ENCODE measurements at regions not wholly inside any gene's neighbourhood (a gene's known extent, or its start where the extent isn't known, plus 50 kb on each side); places are given as distances from the start of the nearest gene placed in this dataset.
A peak's percentile ranks its signal among the peaks of the same experiment; 100 is the strongest.

DNA sequence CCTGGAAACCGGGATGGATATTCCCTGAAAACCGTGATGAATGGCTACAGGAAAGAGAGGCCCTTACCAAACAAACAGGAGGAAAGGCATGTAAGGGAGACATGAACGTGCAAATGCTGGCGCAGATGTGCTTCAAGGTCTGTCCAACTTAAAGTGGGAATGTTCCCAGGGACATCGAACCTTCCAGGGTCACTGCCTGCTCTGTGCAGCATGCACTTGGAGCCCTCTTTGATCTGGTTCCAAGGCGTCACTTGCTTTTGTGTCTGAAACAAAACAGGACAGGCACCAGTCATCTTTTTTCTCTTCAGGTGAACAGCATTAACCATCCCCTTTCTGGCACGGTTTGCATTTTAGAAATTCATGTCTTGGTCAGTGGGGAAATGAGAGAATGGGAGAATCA lies 479.4 kb downstream of the RASEF start:
- no peak overlapping the region for H3K27ac ChIP-seq (ENCODE audit: insufficient read depth, low read length)
- no peaks in the 10 kb centered on the region for H3K27me3 ChIP-seq (ENCODE audit: control insufficient read depth, insufficient read depth, low read length)
- no peaks in the 10 kb centered on the region for H4K20me1 ChIP-seq (ENCODE audit: control insufficient read depth, extremely low read depth, insufficient read depth, low read length)
- H3K4me1 ChIP-seq (ENCODE audit: control insufficient read depth, extremely low read depth, insufficient read depth, low read length), result no peaks in the 10 kb centered on the region
- no peaks in the 10 kb centered on the region for H3K36me3 ChIP-seq (ENCODE audit: control insufficient read depth, insufficient read depth, low read length)
- no peak overlapping the region for H3K9ac ChIP-seq (ENCODE audit: insufficient read depth, low read length)
- no peaks in the 10 kb centered on the region for H3K79me2 ChIP-seq (ENCODE audit: control insufficient read depth, insufficient read depth, low read length)
- H3K9me3 ChIP-seq (ENCODE audit: control insufficient read depth, insufficient read depth, low read depth, low read length), result no peaks in the 10 kb centered on the region
- no peak overlapping the region for H3K4me3 ChIP-seq (replicated peaks in 1 of 4; ENCODE audit: control extremely low read depth in 1 of 4, insufficient read depth in 1 of 4, low read depth in 3 of 4, low read length in 4 of 4)
- H2AFZ ChIP-seq (ENCODE audit: low read length), result no peak overlapping the region
- DNase-seq (ENCODE audit: low read depth in 2 of 2), result no peak
- no peak overlapping the region for H3K4me2 ChIP-seq (ENCODE audit: extremely low read depth, insufficient read depth, low read length)
- no peak for TF ChIP-seq CTCF (conservative IDR thresholded peaks at IDR 0.05 in 1 of 2, IDR thresholded peaks at IDR 0.05 in 1 of 2; ENCODE audit: low read depth in 1 of 2, low read length in 2 of 2)
- no peak for TF ChIP-seq EZH2 (IDR thresholded peaks at IDR 0.05; ENCODE audit: low read length, missing control alignments)

GRCh38 chr9:82584349-82584863 lies 478.5 kb downstream of the RASEF start:
- H3K4me2 ChIP-seq (ENCODE audit: extremely low read depth, insufficient read depth, low read length), result no peak overlapping the region
- DNase-seq (ENCODE audit: low read depth in 2 of 2), result peak in 1 of 2 donors; percentile 40
- H3K4me1 ChIP-seq (ENCODE audit: control insufficient read depth, extremely low read depth, insufficient read depth, low read length), result no peaks in the 10 kb centered on the region
- no peaks in the 10 kb centered on the region for H3K79me2 ChIP-seq (ENCODE audit: control insufficient read depth, insufficient read depth, low read length)
- no peak overlapping the region for H3K4me3 ChIP-seq (replicated peaks in 1 of 4; ENCODE audit: control extremely low read depth in 1 of 4, insufficient read depth in 1 of 4, low read depth in 3 of 4, low read length in 4 of 4)
- no peaks in the 10 kb centered on the region for H4K20me1 ChIP-seq (ENCODE audit: control insufficient read depth, extremely low read depth, insufficient read depth, low read length)
- TF ChIP-seq EZH2 (IDR thresholded peaks at IDR 0.05; ENCODE audit: low read length, missing control alignments) (no peak), CTCF (conservative IDR thresholded peaks at IDR 0.05 in 1 of 2, IDR thresholded peaks at IDR 0.05 in 1 of 2; ENCODE audit: low read depth in 1 of 2, low read length in 2 of 2) (no peak)
- no peaks in the 10 kb centered on the region for H3K36me3 ChIP-seq (ENCODE audit: control insufficient read depth, insufficient read depth, low read length)
- no peak overlapping the region for H3K27ac ChIP-seq (ENCODE audit: insufficient read depth, low read length)
- no peak overlapping the region for H2AFZ ChIP-seq (ENCODE audit: low read length)
- no peaks in the 10 kb centered on the region for H3K27me3 ChIP-seq (ENCODE audit: control insufficient read depth, insufficient read depth, low read length)
- no peak overlapping the region for H3K9ac ChIP-seq (ENCODE audit: insufficient read depth, low read length)
- H3K9me3 ChIP-seq (ENCODE audit: control insufficient read depth, insufficient read depth, low read depth, low read length), result no peaks in the 10 kb centered on the region

DNA sequence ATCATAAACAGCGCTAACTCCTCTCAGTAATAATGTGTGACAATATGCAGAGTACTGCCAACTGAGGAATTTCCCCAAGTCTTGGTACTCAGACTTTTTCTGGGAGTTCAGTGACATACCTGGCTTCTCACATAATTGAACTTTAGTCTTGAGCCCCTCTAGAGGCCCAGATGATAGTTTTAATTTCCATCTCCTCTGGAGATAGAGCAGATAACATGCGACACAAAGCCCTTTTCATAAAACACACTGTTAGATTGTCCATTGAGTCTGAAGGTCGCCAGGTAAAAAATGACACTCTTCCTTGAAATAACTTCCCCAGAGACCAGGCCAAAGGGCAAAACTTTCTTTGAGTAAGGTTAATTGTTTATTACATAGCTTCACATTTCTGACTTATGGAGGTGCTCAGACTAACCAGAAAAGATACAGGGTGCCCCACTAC lies 476.0 kb downstream of the RASEF start:
- Histone ChIP-seq H3K4me2 (ENCODE audit: extremely low read depth, insufficient read depth, low read length) (no peak overlapping the region), H3K79me2 (ENCODE audit: control insufficient read depth, insufficient read depth, low read length) (no peaks in the 10 kb centered on the region), H4K20me1 (ENCODE audit: control insufficient read depth, extremely low read depth, insufficient read depth, low read length) (no peaks in the 10 kb centered on the region), H3K4me1 (ENCODE audit: control insufficient read depth, extremely low read depth, insufficient read depth, low read length) (no peaks in the 10 kb centered on the region), H3K9ac (ENCODE audit: insufficient read depth, low read length) (no peak overlapping the region), H3K4me3 (replicated peaks in 1 of 4; ENCODE audit: control extremely low read depth in 1 of 4, insufficient read depth in 1 of 4, low read depth in 3 of 4, low read length in 4 of 4) (no peak overlapping the region), H3K9me3 (ENCODE audit: control insufficient read depth, insufficient read depth, low read depth, low read length) (no peaks in the 10 kb centered on the region), H3K27me3 (ENCODE audit: control insufficient read depth, insufficient read depth, low read length) (no peaks in the 10 kb centered on the region), H2AFZ (ENCODE audit: low read length) (no peak overlapping the region), H3K27ac (ENCODE audit: insufficient read depth, low read length) (no peak overlapping the region), H3K36me3 (ENCODE audit: control insufficient read depth, insufficient read depth, low read length) (no peaks in the 10 kb centered on the region)
- TF ChIP-seq EZH2 (IDR thresholded peaks at IDR 0.05; ENCODE audit: low read length, missing control alignments), result no peak
- TF ChIP-seq CTCF (conservative IDR thresholded peaks at IDR 0.05 in 1 of 2, IDR thresholded peaks at IDR 0.05 in 1 of 2; ENCODE audit: low read depth in 1 of 2, low read length in 2 of 2), result no peak
- DNase-seq (ENCODE audit: low read depth in 2 of 2), result no peak
